ENCODE measurements at regions not wholly inside any gene's neighbourhood (a gene's known extent, or its start where the extent isn't known, plus 50 kb on each side); places are given as distances from the start of the nearest gene placed in this dataset.

GRCh38 chr4:73001885-73002284, 67.6 kb downstream of the COX18 start:
- DNase-seq, result no peak

- DNase-seq, result no peak
Observed at GRCh38 chr4:72997409-72997808, 72.1 kb downstream of the COX18 start.

GRCh38 chr4:72994670-72995069, 74.8 kb downstream of the COX18 start:
- DNase-seq, result no peak

DNA sequence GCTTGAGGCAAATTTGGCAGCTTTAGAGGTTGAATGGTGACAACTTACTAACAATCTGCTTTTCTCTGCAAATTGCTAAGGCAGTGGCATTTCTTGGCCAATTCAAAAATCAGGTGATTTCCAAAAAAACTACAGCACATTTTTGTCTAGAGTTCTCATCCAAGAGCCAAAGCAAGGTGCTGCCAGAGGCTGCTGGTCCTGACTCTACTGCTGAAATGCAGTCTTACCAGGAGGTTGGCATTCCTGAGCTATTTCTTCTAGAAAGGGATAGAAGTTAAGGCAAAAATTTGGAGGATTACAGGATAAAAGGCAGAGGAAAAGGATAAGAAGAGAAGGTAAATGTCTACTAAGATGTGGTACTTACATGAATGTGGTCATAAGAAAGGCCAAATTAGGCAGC, 75.6 kb downstream of the COX18 start:
- DNase-seq, result no peak

DNA sequence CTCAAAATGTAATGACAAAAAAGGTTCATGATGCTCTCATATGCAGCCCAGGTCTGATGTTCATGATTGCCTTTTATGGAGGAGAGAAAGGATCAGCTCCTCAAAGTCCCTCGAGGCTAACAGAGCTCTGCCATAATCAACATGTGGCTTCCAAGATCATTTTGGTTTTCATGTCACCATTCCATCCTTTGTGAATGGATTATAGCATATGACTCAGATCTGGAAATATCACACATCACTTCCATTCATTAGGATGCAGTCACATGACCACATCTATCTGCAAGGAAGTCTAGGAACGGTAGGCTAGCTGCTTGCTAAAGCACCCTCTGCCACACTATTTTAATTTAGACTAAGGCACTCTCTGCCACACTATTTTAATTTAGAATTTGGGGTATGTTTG, 77.6 kb downstream of the COX18 start:
- no peak for DNase-seq

GRCh38 chr4:72987741-72988729, 81.5 kb downstream of the COX18 start:
- DNase-seq, result no peak

- DNase-seq, result peak; percentile 33
Observed at GRCh38 chr4:72984351-72984750, 85.2 kb downstream of the COX18 start.

GRCh38 chr4:72983709-72984108, 85.8 kb downstream of the COX18 start:
- no peak for DNase-seq

GRCh38 chr4:72977936-72978485, 91.5 kb downstream of the COX18 start:
- no peak for DNase-seq

GRCh38 chr4:72975488-72975784, 94.1 kb downstream of the COX18 start:
- no peak for DNase-seq

DNA sequence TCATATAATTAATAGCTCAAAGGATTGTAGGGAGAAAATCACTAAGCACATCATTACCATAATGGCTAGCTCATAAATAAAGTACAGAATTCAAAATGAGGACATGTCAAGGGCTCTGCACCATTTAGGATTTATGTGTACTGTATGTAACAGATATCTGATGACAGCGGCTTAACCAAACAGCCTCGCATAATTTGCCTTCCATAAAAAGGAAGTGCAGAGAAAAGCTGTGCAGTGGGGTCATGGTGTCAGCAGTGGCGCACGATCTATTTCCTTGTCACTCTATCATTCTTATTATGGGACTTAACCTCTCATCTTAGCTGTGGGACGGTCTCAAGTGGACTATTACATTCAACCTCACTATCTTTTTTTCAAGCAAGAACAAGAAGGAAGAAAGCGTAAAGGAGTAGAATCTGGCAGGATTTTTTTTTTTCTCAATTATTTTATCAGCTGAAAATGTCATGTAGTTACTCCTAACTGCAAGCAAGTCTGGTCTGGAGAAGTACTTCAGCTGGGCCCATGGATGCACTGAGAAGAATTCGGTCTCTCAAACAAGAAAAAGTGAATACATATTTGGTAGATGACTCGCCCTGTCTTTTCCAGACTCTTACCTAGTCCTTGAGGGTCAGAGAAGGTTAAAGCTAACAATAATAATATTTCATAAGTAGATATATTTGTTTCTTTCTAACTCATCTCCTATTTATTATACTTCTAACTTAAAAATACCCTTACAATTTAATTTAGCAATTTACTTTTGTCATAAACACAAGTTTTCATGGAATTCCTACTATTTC, 94.6 kb downstream of the COX18 start:
- DNase-seq, result no peak

DNA sequence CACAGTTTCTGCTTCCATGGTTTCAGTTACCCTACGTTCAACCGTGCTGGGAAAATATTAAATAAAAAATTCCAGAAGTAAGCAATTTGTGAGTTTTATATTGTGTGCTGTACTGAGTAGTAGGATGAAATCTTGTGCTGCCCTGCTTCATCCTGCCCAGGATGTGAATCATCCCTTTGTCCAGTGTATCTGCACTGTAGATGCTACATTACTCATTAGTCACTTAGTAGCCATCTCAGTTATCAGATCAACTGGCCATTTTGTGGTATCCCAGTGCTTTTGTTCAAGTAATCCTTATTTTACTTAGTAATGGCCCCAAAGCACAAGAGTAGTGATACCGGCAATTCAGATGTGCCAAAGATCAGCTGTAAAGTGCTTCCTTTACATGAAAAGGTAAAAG, 97.9 kb downstream of the COX18 start:
- DNase-seq, result no peak

DNA sequence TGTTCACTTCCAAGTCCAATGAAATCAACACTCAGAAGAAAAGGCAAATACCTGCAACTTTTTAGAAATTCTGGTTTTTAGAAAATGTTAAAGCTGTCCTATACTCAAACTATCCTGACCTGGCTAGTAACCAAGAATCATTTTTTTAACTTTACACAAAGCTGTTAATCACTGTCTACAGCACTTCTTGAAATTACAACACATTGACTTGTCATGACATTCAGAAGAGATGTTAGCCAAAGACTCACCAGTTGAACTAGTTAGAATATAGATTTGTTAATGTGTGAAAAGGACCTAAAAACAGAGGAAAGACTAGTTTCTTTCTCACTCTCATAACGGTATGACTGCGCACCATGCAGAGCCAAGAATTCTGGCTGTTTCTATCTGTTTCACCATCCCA, 98.8 kb downstream of the COX18 start:
- no peak for DNase-seq

- DNase-seq, result no peak
Observed at GRCh38 chr4:72969976-72970375, 99.5 kb downstream of the COX18 start.

- peak; percentile 8 for DNase-seq
Observed at GRCh38 chr4:72966652-72967051, 102.9 kb downstream of the COX18 start.

- no peak for DNase-seq
Observed at GRCh38 chr4:72959411-72959810, 110.1 kb downstream of the COX18 start.

DNA sequence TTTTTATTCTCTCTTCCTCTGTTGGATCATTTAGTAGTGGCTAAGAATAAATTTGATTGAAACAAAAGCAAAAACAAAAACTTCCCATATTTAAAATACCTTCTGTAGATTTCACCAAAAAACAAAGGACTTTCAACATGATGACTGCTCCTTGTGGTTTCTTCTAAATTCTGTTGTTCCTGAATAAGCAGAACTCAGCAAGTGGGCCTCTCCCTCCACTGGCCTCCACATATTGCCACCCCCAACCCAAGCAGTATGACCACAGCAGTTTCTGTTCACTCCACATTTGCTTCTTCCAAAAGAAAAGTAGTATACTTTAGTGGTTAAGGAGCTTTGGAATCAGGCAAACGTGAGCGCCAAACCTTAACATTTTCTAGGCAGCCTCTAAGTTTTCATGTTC, 114.7 kb downstream of the COX18 start:
- DNase-seq, result no peak

DNA sequence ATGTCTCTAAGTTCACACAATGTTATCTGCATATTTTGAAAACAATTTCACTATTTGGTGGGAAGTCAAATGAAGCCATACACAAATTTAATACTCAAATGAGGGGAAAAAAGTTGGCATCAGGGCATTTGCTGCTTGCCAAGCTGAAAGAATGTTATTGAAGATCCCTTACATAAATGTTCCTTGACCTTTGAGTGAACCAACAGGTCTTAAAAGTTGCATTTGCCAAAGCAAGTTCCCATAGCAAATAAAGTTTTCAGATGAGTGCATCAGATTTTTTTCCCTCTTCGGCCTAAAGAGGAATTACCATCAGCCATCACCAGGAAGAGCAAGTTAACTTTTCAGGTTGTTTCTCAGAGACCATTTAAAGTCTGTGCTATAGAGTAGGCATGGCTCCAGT, 115.9 kb downstream of the COX18 start:
- no peak for DNase-seq

DNA sequence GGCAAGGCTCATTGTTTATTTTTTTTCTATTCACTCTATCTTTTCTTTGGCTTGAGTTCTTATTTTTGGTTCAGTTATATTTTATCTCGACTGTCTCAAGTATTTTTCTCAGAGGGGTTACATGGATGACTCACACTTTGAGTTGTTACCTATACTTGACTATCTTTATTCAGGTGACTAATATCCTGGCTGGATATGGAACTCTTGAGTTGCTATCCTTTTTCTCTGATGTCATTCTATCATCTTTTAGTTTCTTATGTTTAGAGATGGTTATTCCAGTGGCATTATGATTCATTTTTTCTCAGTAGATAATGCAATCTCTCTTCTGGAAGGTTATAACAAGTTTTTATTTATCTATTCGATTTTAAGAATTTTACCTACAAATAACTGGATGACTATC, 117.9 kb downstream of the COX18 start:
- no peak for DNase-seq

- DNase-seq, result no peak
Observed at GRCh38 chr4:72951147-72951546, 118.4 kb downstream of the COX18 start.

DNA sequence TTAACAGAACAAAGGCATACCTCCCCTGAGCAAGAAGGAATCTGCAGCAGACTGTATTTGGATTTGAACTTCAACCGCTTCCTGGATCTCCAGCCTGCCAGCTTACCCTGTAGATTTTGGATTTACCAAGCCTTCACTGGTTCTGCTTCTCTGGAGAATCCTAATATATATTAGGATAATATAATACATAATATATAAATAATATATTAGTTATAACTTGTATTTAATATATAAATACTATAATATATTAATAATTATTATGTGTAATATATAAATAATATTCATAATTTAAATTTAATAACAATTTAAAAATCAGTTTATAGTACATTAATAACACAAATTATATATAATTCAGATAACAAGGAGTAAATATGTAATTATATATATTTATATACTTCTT, 121.4 kb downstream of the COX18 start:
- no peak for DNase-seq

DNA sequence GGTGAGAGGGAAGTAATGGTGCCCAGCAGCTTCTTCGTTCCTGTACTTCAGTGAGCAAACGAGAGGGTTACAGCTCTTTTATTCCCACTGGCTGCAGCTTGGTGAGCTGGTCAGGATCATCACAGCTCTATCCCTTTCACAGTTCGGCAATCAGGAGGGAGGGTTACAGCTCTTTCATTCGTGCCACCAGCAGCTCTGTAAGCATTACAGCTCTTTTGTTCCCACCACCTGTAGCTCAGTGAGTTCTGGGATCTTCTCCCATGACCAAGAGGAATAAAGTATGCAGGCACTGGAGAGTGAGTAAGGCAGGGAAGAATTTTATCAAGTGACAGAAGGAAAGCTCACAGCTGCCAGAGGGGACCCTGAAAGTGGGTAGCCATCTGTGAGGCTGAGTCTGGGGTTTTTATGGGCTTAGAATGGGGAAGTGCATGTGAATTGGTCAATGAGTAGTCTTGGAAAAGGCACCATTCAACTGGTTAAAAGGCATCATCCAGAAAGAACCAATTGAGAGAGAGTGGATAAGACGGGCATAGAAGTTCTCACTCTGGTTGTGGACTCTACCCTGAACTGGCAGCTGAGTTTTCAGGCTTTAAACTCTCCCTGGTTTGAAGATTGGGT, 123.7 kb downstream of the COX18 start:
- DNase-seq, result no peak

GRCh38 chr4:72942565-72942964, 127.0 kb downstream of the COX18 start:
- no peak for DNase-seq

DNA sequence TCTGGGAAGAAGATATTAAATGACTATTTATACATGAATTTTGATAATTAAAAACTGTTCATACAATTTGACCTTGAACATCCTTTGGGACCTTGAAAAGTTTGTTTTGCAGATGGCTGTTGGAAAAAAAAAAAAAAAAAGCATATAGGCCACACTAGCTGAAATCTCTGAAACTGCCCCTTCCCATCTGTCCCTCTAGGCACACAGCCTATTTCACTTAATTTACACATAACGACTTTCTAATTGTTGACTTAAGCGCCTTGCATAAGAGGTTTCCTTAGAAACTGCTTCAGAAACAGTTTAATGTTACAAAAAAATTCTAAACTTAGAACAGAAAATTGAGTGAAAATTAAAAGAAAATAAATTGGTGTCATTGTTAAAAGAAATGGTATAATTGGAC, 131.0 kb downstream of the COX18 start:
- DNase-seq, result no peak

Data from stimulated activated CD4-positive, alpha-beta T cell treated with anti-CD3 and anti-CD28 coated beads, Interleukin-15, amount 100 ng/mL, for 24 hours (primary cell).